Mesothelial cell of epicardium (in vitro differentiated cells): ENCODE measurements at regions not wholly inside any gene's neighbourhood (a gene's known extent, or its start where the extent isn't known, plus 50 kb on each side); places are given as distances from the start of the nearest gene placed in this dataset.

Experiments
- DNase-seq, 2 experiments: peaks; one replicate each; pipeline ENCODE4 v3.0.0; 2021; ENCODE audit warnings: low spot score in 2 of 2; ENCODE audit not compliant: unreplicated experiment in 2 of 2
- H3K27ac Mint-ChIP-seq: 2 replicates; pipeline ENCODE4 v1.8.0; 2021; ENCODE audit warnings: mixed read lengths
- H3K27me3 Mint-ChIP-seq: 2 replicates; pipeline ENCODE4 v1.8.0; 2021; ENCODE audit warnings: low read depth, mixed read lengths
- H3K36me3 Mint-ChIP-seq: 2 replicates; pipeline ENCODE4 v1.8.0; 2021; ENCODE audit warnings: mixed read lengths
- H3K4me1 Mint-ChIP-seq: 2 replicates; pipeline ENCODE4 v1.8.0; 2021; ENCODE audit warnings: mixed read lengths
- H3K4me3 Mint-ChIP-seq: 2 replicates; pipeline ENCODE4 v1.8.0; 2021; ENCODE audit warnings: mild to moderate bottlenecking, moderate library complexity, mixed read lengths
- H3K9me3 Mint-ChIP-seq: 2 replicates; pipeline ENCODE4 v1.8.0; 2021; ENCODE audit warnings: mixed read lengths
- CTCF ChIP-seq: fragments of 200-600 bp; sonication (generic); IDR thresholded peaks from one replicate; pipeline ENCODE4 v1.5.0; 2021; ENCODE audit warnings: antibody characterized with exemption; ENCODE audit not compliant: unreplicated experiment

GRCh38 chr1:55822891-55823290, 607.7 kb upstream of the USP24 start:
- Mint-ChIP-seq H3K4me1 (peaks cover 66% of the 10 kb centered on the region), H3K27me3 (no peaks in the 10 kb centered on the region), H3K4me3 (no peak overlapping the region), H3K27ac (peak overlapping the region; percentile 13), H3K36me3 (no peaks in the 10 kb centered on the region), H3K9me3 (peaks cover 3% of the 10 kb centered on the region)
- TF ChIP-seq CTCF = no peak
- no peak for DNase-seq

GRCh38 chr1:55821234-55821633, 606.1 kb upstream of the USP24 start:
- Mint-ChIP-seq H3K4me1 (peaks cover 64% of the 10 kb centered on the region), H3K36me3 (no peaks in the 10 kb centered on the region), H3K9me3 (no peaks in the 10 kb centered on the region), H3K27ac (no peak overlapping the region), H3K27me3 (no peaks in the 10 kb centered on the region), H3K4me3 (no peak overlapping the region)
- no peak for DNase-seq
- TF ChIP-seq CTCF = no peak

- Mint-ChIP-seq H3K36me3 (no peaks in the 10 kb centered on the region), H3K4me3 (no peak overlapping the region), H3K27ac (no peak overlapping the region), H3K27me3 (no peaks in the 10 kb centered on the region), H3K4me1 (peaks cover 57% of the 10 kb centered on the region), H3K9me3 (no peaks in the 10 kb centered on the region)
- no peak for DNase-seq
- no peak for TF ChIP-seq CTCF
Observed at GRCh38 chr1:55820501-55820900, 605.3 kb upstream of the USP24 start.

- H3K27ac Mint-ChIP-seq = no peak overlapping the region
- no peaks in the 10 kb centered on the region for H3K27me3 Mint-ChIP-seq
- no peak for TF ChIP-seq CTCF
- no peak for DNase-seq
- H3K9me3 Mint-ChIP-seq = no peaks in the 10 kb centered on the region
- H3K4me3 Mint-ChIP-seq = no peak overlapping the region
- H3K36me3 Mint-ChIP-seq = no peaks in the 10 kb centered on the region
- peaks cover 49% of the 10 kb centered on the region for H3K4me1 Mint-ChIP-seq
Observed at GRCh38 chr1:55819011-55819410, 603.8 kb upstream of the USP24 start.

- peak overlapping the region; percentile 50 for H3K27ac Mint-ChIP-seq
- H3K36me3 Mint-ChIP-seq = no peaks in the 10 kb centered on the region
- H3K4me3 Mint-ChIP-seq = no peak overlapping the region
- TF ChIP-seq CTCF = no peak
- no peak for DNase-seq
- H3K4me1 Mint-ChIP-seq = peaks cover 36% of the 10 kb centered on the region
- H3K9me3 Mint-ChIP-seq = no peaks in the 10 kb centered on the region
- H3K27me3 Mint-ChIP-seq = no peaks in the 10 kb centered on the region
Observed at GRCh38 chr1:55816456-55817426, 601.6 kb upstream of the USP24 start.
